BLaER1 (cell line): ENCODE measurements at regions not wholly inside any gene's neighbourhood (a gene's known extent, or its start where the extent isn't known, plus 50 kb on each side); places are given as distances from the start of the nearest gene placed in this dataset.
"Not testable (repeated sequence)": the region's sequence is repeated elsewhere in the genome, so short reads cannot be mapped to it uniquely, and the experiment has no call there.

Source experiments
- H3K27ac ChIP-seq: shearing (Covaris generic); formaldehyde crosslinking; 2 replicates; pipeline ENCODE4 v1.8.1; 2022
- H3K27me3 ChIP-seq: shearing (Covaris generic); formaldehyde crosslinking; 2 replicates; pipeline ENCODE4 v1.8.1; 2022
- H3K36me3 ChIP-seq: shearing (Covaris generic); formaldehyde crosslinking; 2 replicates; pipeline ENCODE4 v1.8.1; 2022
- H3K4me1 ChIP-seq: shearing (Covaris generic); formaldehyde crosslinking; 2 replicates; pipeline ENCODE4 v1.8.1; 2022
- H3K4me2 ChIP-seq: shearing (Covaris generic); formaldehyde crosslinking; 2 replicates; pipeline ENCODE4 v1.8.1; 2022
- H3K4me3 ChIP-seq: shearing (Covaris generic); formaldehyde crosslinking; 2 replicates; pipeline ENCODE4 v1.8.1; 2022
- H3K9ac ChIP-seq: shearing (Covaris generic); formaldehyde crosslinking; 2 replicates; pipeline ENCODE4 v1.8.1; 2022
- H3K9me3 ChIP-seq: shearing (Covaris generic); formaldehyde crosslinking; 2 replicates; pipeline ENCODE4 v1.8.1; 2022
- H4K20me1 ChIP-seq: shearing (Covaris generic); formaldehyde crosslinking; 2 replicates; pipeline ENCODE4 v1.8.1; 2022
- Cebpa-rat ChIP-seq: shearing (Covaris generic); IDR thresholded peaks from 2 replicates; pipeline ENCODE4 v1.8.1; 2022

DNA sequence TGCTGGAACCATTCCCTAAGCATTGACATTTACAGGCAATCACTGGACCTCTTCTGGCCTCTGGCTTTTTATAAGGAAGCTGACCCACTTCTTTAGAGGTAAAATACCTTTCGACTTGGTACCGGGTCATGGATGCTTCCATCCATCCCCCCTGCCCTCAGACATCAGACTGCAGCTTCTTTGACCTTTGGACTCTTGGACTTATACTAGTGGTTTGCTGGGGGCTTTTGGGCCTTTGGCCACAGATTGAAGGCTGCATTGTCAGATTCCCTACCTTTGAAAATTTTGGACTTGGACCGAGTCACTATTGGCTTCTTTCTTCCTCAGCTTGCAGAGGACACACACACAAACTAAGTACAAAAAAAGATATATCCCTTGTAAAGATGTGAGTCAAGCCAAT lies 86.1 kb downstream of the TTC6 start:
- no peak overlapping the region for H3K27ac ChIP-seq
- H3K27me3 ChIP-seq: no peaks in the 10 kb centered on the region
- H3K4me3 ChIP-seq: no peak overlapping the region
- no peaks in the 10 kb centered on the region for H3K9me3 ChIP-seq
- no peaks in the 10 kb centered on the region for H3K36me3 ChIP-seq
- no peak for TF ChIP-seq Cebpa-rat
- H4K20me1 ChIP-seq: no peaks in the 10 kb centered on the region
- H3K4me1 ChIP-seq: no peaks in the 10 kb centered on the region
- H3K9ac ChIP-seq: no peak overlapping the region
- no peak overlapping the region for H3K4me2 ChIP-seq

- not testable (repeated sequence) for H4K20me1 ChIP-seq, H3K36me3 ChIP-seq, H3K27me3 ChIP-seq, H3K9me3 ChIP-seq, H3K4me1 ChIP-seq, H3K4me3 ChIP-seq, H3K9ac ChIP-seq, H3K4me2 ChIP-seq, H3K27ac ChIP-seq
Observed at GRCh38 chr14:37692680-37693079, 97.3 kb downstream of the TTC6 start.

DNA sequence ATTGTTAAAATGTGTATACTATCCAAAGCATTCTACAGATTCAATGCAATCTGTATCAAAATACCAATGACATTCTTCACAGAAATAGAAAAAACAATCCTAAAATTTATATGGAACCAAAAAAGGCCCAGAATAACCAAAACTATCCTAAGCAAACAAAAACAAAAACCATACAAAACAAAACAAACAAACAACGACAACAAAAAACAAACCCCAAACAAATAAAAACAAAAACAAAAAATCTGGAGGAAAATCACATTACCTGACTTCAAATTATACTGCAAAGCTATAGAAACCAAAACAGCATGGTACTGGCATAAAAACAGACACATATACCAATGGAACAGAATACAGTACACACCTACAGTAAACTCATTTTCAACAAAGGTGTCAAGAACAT lies 98.0 kb downstream of the TTC6 start:
- H3K4me1 ChIP-seq, H3K27ac ChIP-seq, H3K4me2 ChIP-seq, H3K4me3 ChIP-seq, H3K9ac ChIP-seq, H3K27me3 ChIP-seq, H3K9me3 ChIP-seq, H3K36me3 ChIP-seq, H4K20me1 ChIP-seq: not testable (repeated sequence)

GRCh38 chr14:37695866-37696265 lies 100.4 kb downstream of the TTC6 start:
- TF ChIP-seq Cebpa-rat: no peak
- Histone ChIP-seq H3K36me3 (no peaks in the 10 kb centered on the region), H4K20me1 (no peaks in the 10 kb centered on the region), H3K27me3 (no peaks in the 10 kb centered on the region), H3K4me2 (no peak overlapping the region), H3K4me1 (no peaks in the 10 kb centered on the region), H3K9ac (no peak overlapping the region), H3K4me3 (no peak overlapping the region), H3K27ac (no peak overlapping the region), H3K9me3 (0 out of 2 replicates have a peak, but pooled peaks cover 8% of the 10 kb centered on the region)

DNA sequence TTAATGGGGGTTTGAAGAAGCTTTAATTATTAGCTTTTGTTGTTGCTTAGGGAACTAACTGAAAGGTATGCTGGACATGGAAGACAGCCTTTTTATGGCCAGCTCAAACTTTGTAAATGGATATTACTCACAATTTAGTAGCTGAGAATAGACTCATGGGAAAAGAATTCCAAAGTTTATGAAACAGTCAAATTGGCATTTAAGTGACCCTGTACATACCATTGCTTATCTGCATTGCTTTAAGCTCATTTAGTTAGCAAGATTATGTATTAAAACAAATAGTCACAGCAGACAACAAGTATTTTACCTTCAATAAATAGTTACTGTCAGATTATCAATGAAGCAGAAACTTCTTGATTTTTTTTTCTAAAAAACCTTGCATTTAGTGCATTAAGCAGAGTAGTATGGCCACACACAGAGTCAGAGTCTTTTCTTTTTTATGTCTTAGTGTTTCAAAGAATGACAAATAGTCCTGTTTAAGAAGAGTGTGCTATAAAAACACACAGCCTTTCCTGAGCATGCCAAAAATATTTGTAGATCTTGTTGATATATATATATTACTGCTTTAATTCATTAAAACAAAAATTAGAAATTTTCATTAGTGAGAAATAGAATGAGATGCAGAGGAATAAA lies 102.2 kb downstream of the TTC6 start:
- Histone ChIP-seq H3K4me3 (no peak overlapping the region), H3K27me3 (no peaks in the 10 kb centered on the region), H3K27ac (no peak overlapping the region), H3K4me1 (no peaks in the 10 kb centered on the region), H3K9ac (no peak overlapping the region), H3K4me2 (no peak overlapping the region), H3K36me3 (no peaks in the 10 kb centered on the region), H3K9me3 (0 out of 2 replicates have a peak, but pooled peaks cover 8% of the 10 kb centered on the region), H4K20me1 (no peaks in the 10 kb centered on the region)
- TF ChIP-seq Cebpa-rat: no peak

DNA sequence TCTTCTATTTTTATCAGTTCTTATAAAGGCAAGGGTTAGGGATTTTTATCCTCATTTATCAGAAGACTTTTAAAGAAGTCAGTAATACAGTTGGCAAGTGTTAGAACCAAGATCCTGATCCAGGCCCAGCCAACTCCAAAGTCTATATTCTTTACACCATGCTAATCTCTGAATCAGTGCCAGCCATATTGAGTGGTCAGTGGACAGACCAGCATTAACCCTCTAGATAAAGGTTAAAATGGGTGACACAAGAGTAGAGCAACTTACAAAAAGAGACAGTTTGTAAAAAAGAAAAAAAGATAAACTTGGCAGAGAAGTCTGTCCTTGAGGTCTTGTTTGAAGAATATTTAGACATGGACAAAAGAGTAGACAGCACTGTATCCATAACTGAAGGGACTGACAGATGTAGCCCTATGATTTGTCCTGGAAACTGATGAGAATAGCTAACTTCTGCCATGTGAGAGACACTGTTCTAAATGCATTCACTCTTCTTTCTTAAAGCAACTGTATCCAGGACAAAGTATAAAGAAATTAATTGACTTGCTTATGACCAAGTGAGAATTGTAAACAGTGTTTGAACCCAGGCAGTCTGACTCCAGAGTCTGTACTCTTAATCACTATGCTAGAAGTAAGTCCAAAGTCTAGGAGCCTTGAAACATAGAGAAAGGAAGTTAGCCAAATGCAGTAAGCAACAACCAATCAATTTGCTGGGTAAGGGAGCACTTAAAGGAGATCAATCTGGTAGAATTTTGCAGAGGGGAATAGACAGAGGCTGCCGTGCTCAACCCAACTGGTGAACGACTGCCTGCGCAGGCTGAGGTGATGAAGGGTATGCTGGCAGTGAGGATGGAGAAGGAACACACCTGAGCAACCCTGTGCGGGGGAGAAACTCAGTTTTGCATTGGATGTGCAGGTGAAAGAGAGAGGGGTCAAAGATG lies 103.7 kb downstream of the TTC6 start:
- H3K4me1 ChIP-seq: no peaks in the 10 kb centered on the region
- no peaks in the 10 kb centered on the region for H3K9me3 ChIP-seq
- TF ChIP-seq Cebpa-rat: no peak
- H3K27ac ChIP-seq: no peak overlapping the region
- H3K9ac ChIP-seq: no peak overlapping the region
- no peak overlapping the region for H3K4me3 ChIP-seq
- no peaks in the 10 kb centered on the region for H4K20me1 ChIP-seq
- no peaks in the 10 kb centered on the region for H3K27me3 ChIP-seq
- H3K4me2 ChIP-seq: no peak overlapping the region
- H3K36me3 ChIP-seq: no peaks in the 10 kb centered on the region

GRCh38 chr14:37707716-37708115 lies 112.3 kb downstream of the TTC6 start:
- no peaks in the 10 kb centered on the region for H4K20me1 ChIP-seq
- no peak overlapping the region for H3K4me2 ChIP-seq
- no peaks in the 10 kb centered on the region for H3K36me3 ChIP-seq
- H3K27ac ChIP-seq: no peak overlapping the region
- no peak overlapping the region for H3K4me3 ChIP-seq
- TF ChIP-seq Cebpa-rat: no peak
- H3K4me1 ChIP-seq: no peaks in the 10 kb centered on the region
- H3K9ac ChIP-seq: no peak overlapping the region
- H3K9me3 ChIP-seq: no peaks in the 10 kb centered on the region
- H3K27me3 ChIP-seq: no peaks in the 10 kb centered on the region

DNA sequence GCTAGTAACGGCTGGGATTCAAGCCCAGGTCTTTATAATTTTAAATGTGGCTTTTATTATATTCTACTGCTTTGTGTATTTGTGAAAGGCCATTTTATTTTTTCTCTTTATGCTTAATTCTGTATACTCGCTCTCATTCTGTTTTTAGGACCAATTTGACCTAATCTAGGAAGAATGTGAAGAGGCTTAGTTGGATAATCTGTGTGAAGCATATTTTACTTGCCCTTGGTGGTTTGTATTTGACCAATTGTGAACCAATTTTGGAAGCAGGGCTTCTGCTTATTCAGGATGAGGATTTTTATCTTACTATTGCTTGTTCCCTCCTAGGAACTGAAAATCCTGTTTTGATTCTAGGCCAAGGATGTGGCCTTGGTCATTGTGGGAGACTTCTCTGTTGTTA lies 113.1 kb downstream of the TTC6 start:
- Histone ChIP-seq H3K9me3 (no peaks in the 10 kb centered on the region), H3K27me3 (no peaks in the 10 kb centered on the region), H3K4me1 (no peaks in the 10 kb centered on the region), H4K20me1 (no peaks in the 10 kb centered on the region), H3K9ac (no peak overlapping the region), H3K27ac (no peak overlapping the region), H3K36me3 (no peaks in the 10 kb centered on the region), H3K4me2 (no peak overlapping the region), H3K4me3 (no peak overlapping the region)
- TF ChIP-seq Cebpa-rat: no peak

- H3K36me3 ChIP-seq: no peaks in the 10 kb centered on the region
- H3K4me1 ChIP-seq: no peaks in the 10 kb centered on the region
- no peak overlapping the region for H3K4me2 ChIP-seq
- H3K4me3 ChIP-seq: no peak overlapping the region
- no peaks in the 10 kb centered on the region for H4K20me1 ChIP-seq
- no peak for TF ChIP-seq Cebpa-rat
- H3K9ac ChIP-seq: no peak overlapping the region
- H3K27me3 ChIP-seq: no peaks in the 10 kb centered on the region
- no peak overlapping the region for H3K27ac ChIP-seq
- H3K9me3 ChIP-seq: no peaks in the 10 kb centered on the region
Observed at GRCh38 chr14:37709419-37710195, 114.2 kb downstream of the TTC6 start.

GRCh38 chr14:37711356-37711830 lies 116.0 kb downstream of the TTC6 start:
- H3K9me3 ChIP-seq: no peaks in the 10 kb centered on the region
- no peaks in the 10 kb centered on the region for H3K4me1 ChIP-seq
- H3K36me3 ChIP-seq: no peaks in the 10 kb centered on the region
- H3K4me3 ChIP-seq: no peak overlapping the region
- H3K9ac ChIP-seq: no peak overlapping the region
- no peak for TF ChIP-seq Cebpa-rat
- no peak overlapping the region for H3K4me2 ChIP-seq
- no peaks in the 10 kb centered on the region for H4K20me1 ChIP-seq
- no peak overlapping the region for H3K27ac ChIP-seq
- no peaks in the 10 kb centered on the region for H3K27me3 ChIP-seq
